IMR-90 (cell line): ENCODE measurements at regions not wholly inside any gene's neighbourhood (a gene's known extent, or its start where the extent isn't known, plus 50 kb on each side); places are given as distances from the start of the nearest gene placed in this dataset.

Experiments
- BHLHE40 ChIP-seq: fragments of 150-350 bp; IDR thresholded peaks from 2 replicates; pipeline ENCODE4 v1.6.1; 2016; ENCODE audit warnings: mild to moderate bottlenecking, low read depth, low read length
- CEBPB ChIP-seq: IDR thresholded peaks from 2 replicates; pipeline ENCODE4 v1.6.1; 2012; ENCODE audit warnings: low read depth, low read length, improper control_type of control experiment
- FOS ChIP-seq: fragments of 150-350 bp; IDR thresholded peaks from 2 replicates; pipeline ENCODE4 v1.6.1; 2016; ENCODE audit warnings: low read depth, low read length
- MAFK ChIP-seq: IDR thresholded peaks from 2 replicates; pipeline ENCODE4 v1.6.1; 2012; ENCODE audit warnings: low read depth, low read length, improper control_type of control experiment
- MAZ ChIP-seq: IDR thresholded peaks from 2 replicates; pipeline ENCODE4 v1.6.1; 2012; ENCODE audit warnings: low read depth, mild to moderate bottlenecking, low read length, improper control_type of control experiment, moderate library complexity, borderline replicate concordance
- MXI1 ChIP-seq: IDR thresholded peaks from 2 replicates; pipeline ENCODE4 v1.6.1; 2012; ENCODE audit warnings: low read depth, mild to moderate bottlenecking, low read length, moderate library complexity, borderline replicate concordance
- NFE2L2 ChIP-seq: fragments of 150-350 bp; IDR thresholded peaks from 2 replicates; pipeline ENCODE4 v1.6.1; 2016; ENCODE audit warnings: low read depth, mild to moderate bottlenecking, low read length
- POLR2A ChIP-seq: IDR thresholded peaks from 2 replicates; pipeline ENCODE4 v1.6.1; 2012; ENCODE audit warnings: mild to moderate bottlenecking, low read depth, low read length
- RAD21 ChIP-seq: IDR thresholded peaks from 2 replicates; pipeline ENCODE4 v1.6.1; 2012; ENCODE audit warnings: low read length, improper control_type of control experiment
- RCOR1 ChIP-seq: IDR thresholded peaks from 2 replicates; pipeline ENCODE4 v1.6.1; 2012; ENCODE audit warnings: mild to moderate bottlenecking, low read length, improper control_type of control experiment; ENCODE audit not compliant: insufficient replicate concordance
- RFX5 ChIP-seq: IDR thresholded peaks from 2 replicates; pipeline ENCODE4 v1.8.0; 2012; ENCODE audit warnings: low read depth, mild to moderate bottlenecking, low read length, moderate library complexity
- SMC3 ChIP-seq: fragments of 150-350 bp; IDR thresholded peaks from 2 replicates; pipeline ENCODE4 v1.6.1; 2016; ENCODE audit warnings: low read depth, mild to moderate bottlenecking, antibody characterized with exemption, low read length, moderate library complexity
- TF ChIP-seq, protein P1 (sequence below): conservative IDR thresholded peaks from 2 replicates; pipeline ENCODE4 v1.5.1; 2012; ENCODE audit warnings: mild to moderate bottlenecking, low read depth, low read length, improper control_type of control experiment

DNA sequence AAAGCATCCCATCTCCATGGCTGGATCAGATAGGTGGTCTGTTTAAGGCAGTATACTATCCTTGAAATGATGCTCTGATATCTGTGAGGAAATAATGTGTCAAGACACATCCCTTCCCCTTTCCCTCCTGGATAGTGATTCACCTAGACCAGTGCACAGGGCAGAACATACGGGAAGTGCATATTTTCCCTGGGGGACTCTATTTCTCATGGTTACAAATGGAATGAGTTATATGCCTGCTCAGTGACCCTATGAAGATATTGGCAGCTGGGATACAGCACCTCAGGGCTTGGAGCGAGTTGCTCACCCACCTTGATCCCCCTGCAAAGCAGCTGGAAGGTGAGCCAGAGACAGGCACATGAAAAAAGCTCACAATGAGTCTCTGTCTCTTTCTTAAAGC, 67.5 kb upstream of the PRL start:
- TF ChIP-seq, protein P1, sequence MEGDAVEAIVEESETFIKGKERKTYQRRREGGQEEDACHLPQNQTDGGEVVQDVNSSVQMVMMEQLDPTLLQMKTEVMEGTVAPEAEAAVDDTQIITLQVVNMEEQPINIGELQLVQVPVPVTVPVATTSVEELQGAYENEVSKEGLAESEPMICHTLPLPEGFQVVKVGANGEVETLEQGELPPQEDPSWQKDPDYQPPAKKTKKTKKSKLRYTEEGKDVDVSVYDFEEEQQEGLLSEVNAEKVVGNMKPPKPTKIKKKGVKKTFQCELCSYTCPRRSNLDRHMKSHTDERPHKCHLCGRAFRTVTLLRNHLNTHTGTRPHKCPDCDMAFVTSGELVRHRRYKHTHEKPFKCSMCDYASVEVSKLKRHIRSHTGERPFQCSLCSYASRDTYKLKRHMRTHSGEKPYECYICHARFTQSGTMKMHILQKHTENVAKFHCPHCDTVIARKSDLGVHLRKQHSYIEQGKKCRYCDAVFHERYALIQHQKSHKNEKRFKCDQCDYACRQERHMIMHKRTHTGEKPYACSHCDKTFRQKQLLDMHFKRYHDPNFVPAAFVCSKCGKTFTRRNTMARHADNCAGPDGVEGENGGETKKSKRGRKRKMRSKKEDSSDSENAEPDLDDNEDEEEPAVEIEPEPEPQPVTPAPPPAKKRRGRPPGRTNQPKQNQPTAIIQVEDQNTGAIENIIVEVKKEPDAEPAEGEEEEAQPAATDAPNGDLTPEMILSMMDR = no peak
- TF ChIP-seq POLR2A (no peak), MAZ (no peak), MXI1 (no peak), RAD21 (no peak), RFX5 (no peak), FOS (no peak), SMC3 (no peak), RCOR1 (no peak), BHLHE40 (no peak), NFE2L2 (no peak), MAFK (no peak), CEBPB (no peak)
